ENCODE measurements at regions not wholly inside any gene's neighbourhood (a gene's known extent, or its start where the extent isn't known, plus 50 kb on each side); places are given as distances from the start of the nearest gene placed in this dataset.

DNA sequence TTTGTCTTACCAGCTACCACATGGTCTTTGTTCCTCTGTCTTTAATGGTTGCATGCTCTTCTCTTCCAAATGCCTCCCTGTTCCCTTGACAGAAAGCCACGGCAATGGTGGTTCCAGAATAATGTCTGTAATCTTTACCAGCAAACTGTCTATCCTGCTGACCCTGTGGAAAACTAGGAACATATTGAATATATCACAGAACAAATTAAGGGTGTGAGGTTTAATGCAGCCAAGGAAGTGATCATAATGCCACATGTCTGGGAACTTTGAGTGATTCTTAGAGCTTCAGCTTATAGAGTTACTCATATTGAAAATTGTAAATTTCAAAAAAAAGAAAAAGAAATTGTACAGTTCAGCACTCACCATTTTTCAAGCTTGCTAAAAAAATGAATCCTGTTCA is 282.9 kb upstream of the RARB start:
- in situ Hi-C loops (cut with MboI; ENCODE audit: low pct_unique_long_range_greater_than_20kb, low sequenced_read_pairs, unreplicated experiment): no loop called here
- no peak for DNase-seq (ENCODE audit: low spot score)
- TF ChIP-seq, protein P1, sequence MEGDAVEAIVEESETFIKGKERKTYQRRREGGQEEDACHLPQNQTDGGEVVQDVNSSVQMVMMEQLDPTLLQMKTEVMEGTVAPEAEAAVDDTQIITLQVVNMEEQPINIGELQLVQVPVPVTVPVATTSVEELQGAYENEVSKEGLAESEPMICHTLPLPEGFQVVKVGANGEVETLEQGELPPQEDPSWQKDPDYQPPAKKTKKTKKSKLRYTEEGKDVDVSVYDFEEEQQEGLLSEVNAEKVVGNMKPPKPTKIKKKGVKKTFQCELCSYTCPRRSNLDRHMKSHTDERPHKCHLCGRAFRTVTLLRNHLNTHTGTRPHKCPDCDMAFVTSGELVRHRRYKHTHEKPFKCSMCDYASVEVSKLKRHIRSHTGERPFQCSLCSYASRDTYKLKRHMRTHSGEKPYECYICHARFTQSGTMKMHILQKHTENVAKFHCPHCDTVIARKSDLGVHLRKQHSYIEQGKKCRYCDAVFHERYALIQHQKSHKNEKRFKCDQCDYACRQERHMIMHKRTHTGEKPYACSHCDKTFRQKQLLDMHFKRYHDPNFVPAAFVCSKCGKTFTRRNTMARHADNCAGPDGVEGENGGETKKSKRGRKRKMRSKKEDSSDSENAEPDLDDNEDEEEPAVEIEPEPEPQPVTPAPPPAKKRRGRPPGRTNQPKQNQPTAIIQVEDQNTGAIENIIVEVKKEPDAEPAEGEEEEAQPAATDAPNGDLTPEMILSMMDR (IDR thresholded peaks at IDR 0.05; ENCODE audit: extremely low read depth, insufficient read depth, missing control alignments): no peak

DNA sequence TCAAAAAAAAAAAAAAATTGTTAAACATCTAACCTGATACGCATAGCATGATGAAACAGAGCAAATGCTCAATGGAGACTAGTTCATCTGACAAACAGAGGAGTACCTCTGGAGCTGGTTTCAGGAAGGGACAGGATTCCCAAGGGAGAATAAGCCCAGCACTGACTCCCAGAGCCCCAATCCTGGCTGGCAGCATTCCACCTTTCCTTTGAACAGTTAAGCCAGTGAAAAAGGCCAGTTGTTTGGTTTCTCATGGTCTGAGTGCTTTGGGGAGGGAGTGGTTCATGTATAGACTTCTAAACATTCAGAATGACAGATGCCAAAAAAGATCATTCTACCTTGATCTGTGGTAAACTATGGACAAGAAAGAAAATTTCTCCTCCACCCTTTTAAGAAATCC is 277.9 kb upstream of the RARB start:
- TF ChIP-seq, protein P1 (IDR thresholded peaks at IDR 0.05; ENCODE audit: extremely low read depth, insufficient read depth, missing control alignments): no peak
- DNase-seq (ENCODE audit: low spot score): no peak
- in situ Hi-C loops (cut with MboI; ENCODE audit: low pct_unique_long_range_greater_than_20kb, low sequenced_read_pairs, unreplicated experiment): no loop called here

DNA sequence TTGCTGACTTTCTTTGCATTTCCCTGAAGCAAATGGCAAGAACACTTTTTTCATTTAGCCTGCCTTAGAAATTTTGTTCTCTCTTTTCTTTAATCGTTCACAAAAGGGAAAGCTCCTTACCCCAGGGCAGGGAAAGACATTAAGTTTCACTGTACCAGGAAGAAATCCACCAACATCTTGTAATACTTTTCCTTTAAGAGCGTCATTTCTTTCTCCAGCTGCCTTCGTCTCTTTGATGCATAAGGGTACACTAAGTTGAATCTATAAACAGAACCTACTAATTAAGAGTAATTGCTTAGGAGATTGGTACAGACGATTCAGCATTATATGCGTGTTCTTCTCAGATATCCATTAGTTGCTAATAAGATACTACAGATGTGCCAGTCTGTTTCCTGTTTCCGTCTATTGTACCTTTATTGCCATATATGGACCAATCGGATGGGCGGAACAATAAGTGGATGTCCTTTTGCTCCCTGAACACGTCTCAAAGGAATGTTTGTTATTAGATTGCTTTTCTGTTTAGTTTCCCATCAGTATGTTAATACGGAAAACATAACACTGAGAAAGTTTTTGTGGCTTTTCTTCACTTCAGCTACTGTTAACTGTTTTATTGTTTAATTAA is 276.7 kb upstream of the RARB start:
- TF ChIP-seq, protein P1 (IDR thresholded peaks at IDR 0.05; ENCODE audit: extremely low read depth, insufficient read depth, missing control alignments): no peak
- no peak for DNase-seq (ENCODE audit: low spot score)
- in situ Hi-C loops (cut with MboI; ENCODE audit: low pct_unique_long_range_greater_than_20kb, low sequenced_read_pairs, unreplicated experiment): no loop called here

DNA sequence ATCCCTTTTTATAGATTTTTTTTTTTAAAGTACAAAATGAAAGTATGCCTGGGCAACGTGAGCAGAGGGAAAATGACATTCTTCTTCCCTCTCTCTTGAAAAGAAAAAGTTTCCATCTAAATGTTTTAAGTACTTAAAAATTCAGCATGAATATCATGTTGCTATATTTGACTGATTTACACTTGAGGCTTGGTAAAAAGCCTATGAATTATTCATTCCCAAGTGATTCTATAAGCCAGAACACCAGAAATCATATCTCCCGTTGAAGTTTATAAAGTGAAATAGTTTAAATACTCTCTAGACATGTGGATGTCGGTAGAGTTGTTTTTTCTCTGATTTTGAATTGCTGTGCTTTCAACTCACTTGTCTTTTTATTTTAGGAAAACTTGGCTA is 276.2 kb upstream of the RARB start:
- in situ Hi-C loops (cut with MboI; ENCODE audit: low pct_unique_long_range_greater_than_20kb, low sequenced_read_pairs, unreplicated experiment): no loop called here
- DNase-seq (ENCODE audit: low spot score): no peak
- TF ChIP-seq, protein P1 (IDR thresholded peaks at IDR 0.05; ENCODE audit: extremely low read depth, insufficient read depth, missing control alignments): no peak

DNA sequence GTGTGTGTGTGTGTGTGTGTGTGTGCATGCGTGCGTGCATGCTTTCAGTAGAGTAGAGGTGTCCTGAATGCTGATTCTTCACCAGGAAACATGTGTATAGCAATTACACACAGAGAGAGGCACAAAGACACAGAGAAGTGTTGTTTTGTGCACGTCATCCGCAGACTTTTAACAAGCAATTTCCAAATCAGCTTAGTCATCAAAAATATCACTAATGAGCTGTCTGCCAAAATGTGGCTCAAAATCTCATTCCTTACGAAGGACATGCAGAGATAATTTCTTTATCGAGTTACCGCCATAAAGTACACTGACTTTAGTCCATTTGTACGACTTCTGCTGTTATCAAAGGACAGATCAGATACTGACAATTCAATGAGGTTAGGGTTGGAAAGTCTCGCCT is 274.9 kb upstream of the RARB start:
- TF ChIP-seq, protein P1 (IDR thresholded peaks at IDR 0.05; ENCODE audit: extremely low read depth, insufficient read depth, missing control alignments): no peak
- in situ Hi-C loops (cut with MboI; ENCODE audit: low pct_unique_long_range_greater_than_20kb, low sequenced_read_pairs, unreplicated experiment): no loop called here
- no peak for DNase-seq (ENCODE audit: low spot score)

DNA sequence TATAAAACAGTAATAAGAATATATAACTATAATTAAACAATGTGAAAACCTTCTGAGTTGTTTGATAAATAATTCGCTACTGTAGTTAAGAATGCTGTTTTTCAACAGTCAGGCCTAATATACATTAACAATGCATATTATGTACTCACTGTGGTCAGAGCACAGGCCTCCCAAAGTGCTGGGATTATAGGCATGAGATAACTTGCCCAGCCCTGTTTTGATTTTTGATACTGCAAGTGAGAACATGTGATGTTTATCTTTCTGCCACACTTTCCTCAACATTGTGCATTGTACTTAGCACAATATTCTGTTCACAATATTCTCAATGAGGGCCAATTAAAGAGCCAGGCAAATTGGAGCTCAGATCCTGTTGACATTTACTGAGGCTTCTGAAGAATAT is 274.5 kb upstream of the RARB start:
- in situ Hi-C loops (cut with MboI; ENCODE audit: low pct_unique_long_range_greater_than_20kb, low sequenced_read_pairs, unreplicated experiment): no loop called here
- no peak for DNase-seq (ENCODE audit: low spot score)
- TF ChIP-seq, protein P1 (IDR thresholded peaks at IDR 0.05; ENCODE audit: extremely low read depth, insufficient read depth, missing control alignments): no peak

All from GM13977 (cell line).